Sigmoid colon (tissue), 4 donors: ENCODE measurements at regions not wholly inside any gene's neighbourhood (a gene's known extent, or its start where the extent isn't known, plus 50 kb on each side); places are given as distances from the start of the nearest gene placed in this dataset.

Experiments used
- CTCF ChIP-seq, 4 experiments: fragments of 450-650 bp in 3 of 4; fragments of 200-600 bp in 1 of 4; IDR thresholded peaks; one replicate each; pipeline ENCODE4 v1.5.1; 2016 to 2019; ENCODE audit warnings: antibody characterized with exemption in 4 of 4, mild to moderate bottlenecking in 3 of 4, moderate library complexity in 2 of 4
- EP300 ChIP-seq, 4 donors: sonication (generic); formaldehyde crosslinking; IDR thresholded peaks; one replicate each; pipeline ENCODE4 v1.6.1; 2017; ENCODE audit warnings: antibody characterized with exemption in 4 of 4
- POLR2A ChIP-seq, 2 donors: fragments of 450-650 bp; IDR thresholded peaks; one replicate each; pipeline ENCODE4 v1.6.1; 2016; ENCODE audit warnings: antibody characterized with exemption in 2 of 2, mild to moderate bottlenecking in 2 of 2, moderate library complexity in 2 of 2

GRCh38 chr22:26885441-26886261 lies 228.3 kb downstream of the MIAT start:
- TF ChIP-seq CTCF (IDR thresholded peaks at IDR 0.05) (no peak), POLR2A (IDR thresholded peaks at IDR 0.05) (no peak), EP300 (IDR thresholded peaks at IDR 0.05) (no peak)
